Fibroblast of lung (primary cell): ENCODE measurements at regions not wholly inside any gene's neighbourhood (a gene's known extent, or its start where the extent isn't known, plus 50 kb on each side); places are given as distances from the start of the nearest gene placed in this dataset.

Experiments used
- CTCF ChIP-seq, 2 donors: IDR thresholded peaks in 1 of 2; conservative IDR thresholded peaks in 1 of 2; 1 replicate in 1 of 2; 2 replicates in 1 of 2; pipeline ENCODE4 v1.5.1; 2011 to 2012; ENCODE audit warnings: low read length in 2 of 2, control low read depth in 1 of 2, inconsistent platforms in 1 of 2, low read depth in 1 of 2, mild to moderate bottlenecking in 1 of 2
- EZH2 ChIP-seq: IDR thresholded peaks from 2 replicates; pipeline ENCODE4 v1.5.1; 2012; ENCODE audit warnings: low read length, control low read depth, mild to moderate bottlenecking; ENCODE audit errors: missing control alignments

- TF ChIP-seq CTCF (conservative IDR thresholded peaks at IDR 0.05 in 1 of 2, IDR thresholded peaks at IDR 0.05 in 1 of 2; ENCODE audit: low read depth in 1 of 2, low read length in 2 of 2) (no peak), EZH2 (no peak)
Observed at GRCh38 chr3:194251461-194251860, 99.7 kb downstream of the CPN2 start.
